ENCODE measurements at regions not wholly inside any gene's neighbourhood (a gene's known extent, or its start where the extent isn't known, plus 50 kb on each side); places are given as distances from the start of the nearest gene placed in this dataset.

- DNase-seq (ENCODE audit: low read depth), result no peak
- TF ChIP-seq CTCF (IDR thresholded peaks at IDR 0.05; ENCODE audit: insufficient read depth, low read length, poor library complexity, severe bottlenecking), result no peak
- no peaks in the 10 kb centered on the region for H3K36me3 ChIP-seq (ENCODE audit: control insufficient read depth, insufficient read depth, low read length)
- no peak overlapping the region for H3K4me3 ChIP-seq (ENCODE audit: low read depth, low read length)
- no peaks in the 10 kb centered on the region for H3K27me3 ChIP-seq (ENCODE audit: control insufficient read depth, insufficient read depth, low read length)
Observed at GRCh38 chr5:179487145-179487544, 63.2 kb upstream of the RUFY1 start.

- Histone ChIP-seq H3K4me3 (ENCODE audit: low read depth, low read length) (no peak overlapping the region), H3K36me3 (ENCODE audit: control insufficient read depth, insufficient read depth, low read length) (no peaks in the 10 kb centered on the region), H3K27me3 (ENCODE audit: control insufficient read depth, insufficient read depth, low read length) (no peaks in the 10 kb centered on the region)
- DNase-seq (ENCODE audit: low read depth), result no peak
- TF ChIP-seq CTCF (IDR thresholded peaks at IDR 0.05; ENCODE audit: insufficient read depth, low read length, poor library complexity, severe bottlenecking), result no peak
Observed at GRCh38 chr5:179486596-179487051, 63.7 kb upstream of the RUFY1 start.

GRCh38 chr5:179485845-179486575 is 64.3 kb upstream of the RUFY1 start:
- H3K27me3 ChIP-seq (ENCODE audit: control insufficient read depth, insufficient read depth, low read length), result no peaks in the 10 kb centered on the region
- DNase-seq (ENCODE audit: low read depth), result no peak
- TF ChIP-seq CTCF (IDR thresholded peaks at IDR 0.05; ENCODE audit: insufficient read depth, low read length, poor library complexity, severe bottlenecking), result no peak
- no peak overlapping the region for H3K4me3 ChIP-seq (ENCODE audit: low read depth, low read length)
- H3K36me3 ChIP-seq (ENCODE audit: control insufficient read depth, insufficient read depth, low read length), result no peaks in the 10 kb centered on the region

GRCh38 chr5:179484761-179485160 is 65.6 kb upstream of the RUFY1 start:
- DNase-seq (ENCODE audit: low read depth), result no peak
- H3K27me3 ChIP-seq (ENCODE audit: control insufficient read depth, insufficient read depth, low read length), result no peaks in the 10 kb centered on the region
- H3K36me3 ChIP-seq (ENCODE audit: control insufficient read depth, insufficient read depth, low read length), result no peaks in the 10 kb centered on the region
- no peak for TF ChIP-seq CTCF (IDR thresholded peaks at IDR 0.05; ENCODE audit: insufficient read depth, low read length, poor library complexity, severe bottlenecking)
- H3K4me3 ChIP-seq (ENCODE audit: low read depth, low read length), result no peak overlapping the region

GRCh38 chr5:179484201-179484600 is 66.2 kb upstream of the RUFY1 start:
- no peak for DNase-seq (ENCODE audit: low read depth)
- no peak for TF ChIP-seq CTCF (IDR thresholded peaks at IDR 0.05; ENCODE audit: insufficient read depth, low read length, poor library complexity, severe bottlenecking)
- no peaks in the 10 kb centered on the region for H3K27me3 ChIP-seq (ENCODE audit: control insufficient read depth, insufficient read depth, low read length)
- H3K4me3 ChIP-seq (ENCODE audit: low read depth, low read length), result no peak overlapping the region
- no peaks in the 10 kb centered on the region for H3K36me3 ChIP-seq (ENCODE audit: control insufficient read depth, insufficient read depth, low read length)

GRCh38 chr5:179478624-179479023 is 71.7 kb upstream of the RUFY1 start:
- TF ChIP-seq CTCF (IDR thresholded peaks at IDR 0.05; ENCODE audit: insufficient read depth, low read length, poor library complexity, severe bottlenecking), result no peak
- Histone ChIP-seq H3K36me3 (ENCODE audit: control insufficient read depth, insufficient read depth, low read length) (no peaks in the 10 kb centered on the region), H3K4me3 (ENCODE audit: low read depth, low read length) (no peak overlapping the region), H3K27me3 (ENCODE audit: control insufficient read depth, insufficient read depth, low read length) (no peaks in the 10 kb centered on the region)
- no peak for DNase-seq (ENCODE audit: low read depth)

All from kidney epithelial cell (primary cell).